Astrocyte (in vitro differentiated cells and primary cell): ENCODE measurements at regions not wholly inside any gene's neighbourhood (a gene's known extent, or its start where the extent isn't known, plus 50 kb on each side); places are given as distances from the start of the nearest gene placed in this dataset.

ENCODE experiments used
- CTCF ChIP-seq: IDR thresholded peaks from 2 replicates; pipeline ENCODE4 v1.5.1; 2011; ENCODE audit warnings: low read depth, mild to moderate bottlenecking, inconsistent platforms, low read length, moderate library complexity; ENCODE audit not compliant: insufficient read depth
- EZH2 ChIP-seq: IDR thresholded peaks from 2 replicates; pipeline ENCODE4 v1.6.1; 2012; ENCODE audit warnings: mild to moderate bottlenecking, low read length, inconsistent platforms; ENCODE audit not compliant: insufficient read depth

GRCh38 chr9:126023962-126024361 lies 276.8 kb downstream of the PBX3 start:
- no peak for TF ChIP-seq CTCF
- no peak for TF ChIP-seq EZH2
